Ascending aorta (tissue), 2 donors: ENCODE measurements at regions not wholly inside any gene's neighbourhood (a gene's known extent, or its start where the extent isn't known, plus 50 kb on each side); places are given as distances from the start of the nearest gene placed in this dataset.

ENCODE experiments used
- DNase-seq, 2 donors: peaks; one replicate each; pipeline ENCODE4 v3.0.0-alpha.2; 2019; ENCODE audit warnings: low spot score in 2 of 2
- H3K27ac ChIP-seq, 2 donors: fragments of 200-600 bp; sonication (generic); one replicate each; pipeline ENCODE4 v1.5.1; 2016 to 2017; ENCODE audit warnings: mild to moderate bottlenecking in 1 of 2
- H3K27me3 ChIP-seq: fragments of 200-600 bp; sonication (generic); one replicate; pipeline ENCODE4 v1.5.1; 2017
- H3K36me3 ChIP-seq, 2 donors: fragments of 200-600 bp; sonication (generic); one replicate each; pipeline ENCODE4 v1.5.1; 2016
- H3K4me1 ChIP-seq, 2 donors: fragments of 200-600 bp; sonication (generic); one replicate each; pipeline ENCODE4 v1.5.1; 2016 to 2017; ENCODE audit warnings: mild to moderate bottlenecking in 1 of 2
- H3K4me3 ChIP-seq, 2 donors: fragments of 200-600 bp; sonication (generic); one replicate each; pipeline ENCODE4 v1.5.1; 2016 to 2017; ENCODE audit warnings: mild to moderate bottlenecking in 1 of 2
- H3K9me3 ChIP-seq, 2 donors: fragments of 200-600 bp; sonication (generic); one replicate each; pipeline ENCODE4 v1.5.1; 2016
- CTCF ChIP-seq, 3 experiments: fragments of 200-600 bp in 2 of 3; fragments of 450-650 bp in 1 of 3; sonication (generic) in 2 of 3; IDR thresholded peaks; one replicate each; pipeline ENCODE4 v1.5.1; 2016 to 2019; ENCODE audit warnings: antibody characterized with exemption in 3 of 3, mild to moderate bottlenecking in 1 of 3, moderate library complexity in 1 of 3
- intact Hi-C: fragments of 100-400 bp; cut with DNase I; formaldehyde crosslinking; loops from one replicate; pipeline ENCODE4 v1.15.1; 2023

- TF ChIP-seq CTCF (IDR thresholded peaks at IDR 0.05) = no peak
- Histone ChIP-seq H3K36me3 (no peaks in the 10 kb centered on the region), H3K4me1 (no peaks in the 10 kb centered on the region), H3K4me3 (no peak overlapping the region), H3K9me3 (no peaks in the 10 kb centered on the region), H3K27ac (no peak overlapping the region), H3K27me3 (no peaks in the 10 kb centered on the region)
- DNase-seq = no peak
- intact Hi-C loops = no loop called here
Observed at GRCh38 chr4:163806653-163807052, 312.2 kb downstream of the TMA16 start.

DNA sequence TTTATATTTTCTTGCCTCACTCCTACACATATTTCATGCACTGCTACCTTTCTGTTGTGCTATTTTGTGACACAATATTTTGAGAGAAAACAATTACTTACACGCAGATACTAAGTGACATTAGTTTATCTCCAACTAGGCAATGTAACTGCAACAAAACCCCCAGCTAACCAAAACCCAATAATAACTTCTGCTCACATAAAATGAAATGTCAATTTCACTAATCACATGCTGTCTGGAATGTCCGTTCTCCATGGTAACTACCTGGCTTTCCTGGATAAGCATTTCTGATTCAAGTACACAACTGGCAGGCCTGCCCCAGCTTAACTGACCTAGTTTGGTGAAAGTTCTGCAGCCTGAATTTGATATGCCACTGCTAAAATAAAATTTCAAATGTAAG is 313.5 kb downstream of the TMA16 start:
- intact Hi-C loops = no loop called here
- Histone ChIP-seq H3K27ac (no peak overlapping the region), H3K4me3 (no peak overlapping the region), H3K36me3 (no peaks in the 10 kb centered on the region), H3K27me3 (no peaks in the 10 kb centered on the region), H3K9me3 (no peaks in the 10 kb centered on the region), H3K4me1 (no peaks in the 10 kb centered on the region)
- TF ChIP-seq CTCF (IDR thresholded peaks at IDR 0.05) = no peak
- no peak for DNase-seq

DNA sequence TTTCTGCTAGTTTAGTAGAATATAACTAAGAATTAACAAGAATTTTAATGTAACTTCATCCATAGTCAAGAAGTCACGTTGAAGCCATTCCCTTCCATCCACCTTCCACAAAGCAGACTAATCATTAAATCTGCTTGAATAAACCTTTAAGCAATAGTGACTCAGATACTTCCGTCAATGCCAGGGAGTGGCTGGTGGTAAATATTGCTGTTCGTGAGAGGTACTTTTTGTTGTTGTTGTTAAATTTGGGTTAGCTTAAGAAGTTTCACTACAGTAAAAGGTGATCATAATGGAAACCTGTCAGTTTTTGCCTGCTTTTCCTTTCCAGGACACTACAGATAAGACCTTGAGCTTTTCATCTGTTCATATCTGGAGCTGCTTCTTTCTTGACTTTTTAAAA is 316.3 kb downstream of the TMA16 start:
- no peaks in the 10 kb centered on the region for H3K27me3 ChIP-seq
- H3K9me3 ChIP-seq = no peaks in the 10 kb centered on the region
- no peaks in the 10 kb centered on the region for H3K36me3 ChIP-seq
- no peak for TF ChIP-seq CTCF (IDR thresholded peaks at IDR 0.05)
- no peak for DNase-seq
- no peak overlapping the region for H3K27ac ChIP-seq
- intact Hi-C loops = no loop called here
- H3K4me3 ChIP-seq = no peak overlapping the region
- H3K4me1 ChIP-seq = no peaks in the 10 kb centered on the region

DNA sequence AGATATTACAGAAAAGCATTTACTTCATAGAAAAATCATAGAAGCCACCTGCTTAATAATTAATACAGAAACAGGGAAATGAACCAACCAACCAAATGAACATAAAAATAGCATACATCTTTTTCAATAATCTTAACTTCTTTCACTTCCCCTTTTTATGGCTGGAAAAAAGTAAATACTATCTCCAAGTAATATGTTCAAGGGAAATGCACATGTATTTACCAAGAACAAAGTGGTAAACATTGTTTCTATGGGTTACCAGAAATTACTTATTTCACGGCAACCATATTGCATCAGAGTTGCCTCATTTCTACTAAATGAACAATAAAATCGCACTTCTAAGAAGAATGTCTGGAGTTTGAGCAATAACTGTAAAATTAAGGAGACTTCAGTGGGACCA is 321.3 kb downstream of the TMA16 start:
- intact Hi-C loops = no loop called here
- no peak for DNase-seq

DNA sequence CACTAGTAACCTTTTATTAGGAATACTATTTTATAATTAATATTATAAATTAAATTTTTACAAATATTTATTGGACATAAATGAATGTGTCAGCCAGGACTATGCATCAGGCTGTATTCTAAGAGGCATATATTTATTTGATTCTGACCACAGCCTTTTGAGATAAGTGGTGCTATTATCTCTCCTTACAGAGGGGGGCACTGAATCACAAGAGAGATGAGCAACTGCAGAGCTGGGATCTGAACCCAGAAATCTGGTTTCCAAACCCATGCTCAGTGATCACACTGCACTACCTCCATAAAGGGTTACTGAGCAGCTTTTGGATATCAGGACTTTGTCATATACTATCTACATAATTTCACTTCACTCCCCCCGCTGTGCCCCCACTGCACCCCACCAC is 322.0 kb downstream of the TMA16 start:
- DNase-seq = no peak
- TF ChIP-seq CTCF (IDR thresholded peaks at IDR 0.05) = no peak
- intact Hi-C loops = no loop called here

More for the DNA sequence above, 321.3 kb downstream of the TMA16 start:
- H3K36me3 ChIP-seq = no peaks in the 10 kb centered on the region
- H3K27me3 ChIP-seq = no peaks in the 10 kb centered on the region
- no peaks in the 10 kb centered on the region for H3K9me3 ChIP-seq
- no peak overlapping the region for H3K27ac ChIP-seq
- no peak for TF ChIP-seq CTCF (IDR thresholded peaks at IDR 0.05)
- H3K4me3 ChIP-seq = no peak overlapping the region
- H3K4me1 ChIP-seq = no peaks in the 10 kb centered on the region

GRCh38 chr4:163818673-163819072 is 324.2 kb downstream of the TMA16 start:
- no peaks in the 10 kb centered on the region for H3K9me3 ChIP-seq
- H3K27ac ChIP-seq = no peak overlapping the region
- no peak for DNase-seq
- H3K27me3 ChIP-seq = no peaks in the 10 kb centered on the region
- intact Hi-C loops = no loop called here
- TF ChIP-seq CTCF (IDR thresholded peaks at IDR 0.05) = no peak
- no peaks in the 10 kb centered on the region for H3K36me3 ChIP-seq
- no peak overlapping the region for H3K4me3 ChIP-seq
- H3K4me1 ChIP-seq = no peaks in the 10 kb centered on the region

More for the DNA sequence above, 322.0 kb downstream of the TMA16 start:
- H3K27ac ChIP-seq = no peak overlapping the region
- H3K4me3 ChIP-seq = no peak overlapping the region
- no peaks in the 10 kb centered on the region for H3K9me3 ChIP-seq
- no peaks in the 10 kb centered on the region for H3K27me3 ChIP-seq
- H3K36me3 ChIP-seq = no peaks in the 10 kb centered on the region
- no peaks in the 10 kb centered on the region for H3K4me1 ChIP-seq
